ENCODE measurements at regions not wholly inside any gene's neighbourhood (a gene's known extent, or its start where the extent isn't known, plus 50 kb on each side); places are given as distances from the start of the nearest gene placed in this dataset.

GRCh38 chr3:27540231-27540630 is 56.0 kb upstream of the SLC4A7 start:
- Histone ChIP-seq H3K9ac (replicated peaks; ENCODE audit: extremely low read depth, insufficient read depth, low read length) (no peak overlapping the region), H3K27ac (ENCODE audit: insufficient read depth, low read depth, low read length) (no peak overlapping the region), H3K4me1 (ENCODE audit: control insufficient read depth, extremely low read depth, insufficient read depth, low read length) (peaks cover 22% of the 10 kb centered on the region), H3K79me2 (ENCODE audit: control insufficient read depth, insufficient read depth, low read length) (no peaks in the 10 kb centered on the region), H3K4me3 (replicated peaks in 1 of 3; ENCODE audit: insufficient read depth in 1 of 3, low read depth in 1 of 3, low read length in 3 of 3) (no peak overlapping the region), H2AFZ (ENCODE audit: low read depth, low read length) (no peak overlapping the region), H3K9me3 (replicated peaks; ENCODE audit: control insufficient read depth, insufficient read depth, low read length) (no peaks in the 10 kb centered on the region), H3K36me3 (ENCODE audit: control insufficient read depth in 2 of 2, extremely low read depth in 1 of 2, insufficient read depth in 2 of 2, low read length in 2 of 2) (no peaks in the 10 kb centered on the region), H3K9me1 (replicated peaks; ENCODE audit: control insufficient read depth, extremely low read depth, insufficient read depth, low read length) (no peaks in the 10 kb centered on the region), H3K27me3 (ENCODE audit: control insufficient read depth in 2 of 2, insufficient read depth in 2 of 2, low read length in 2 of 2) (no peaks in the 10 kb centered on the region), H4K20me1 (replicated peaks; ENCODE audit: control insufficient read depth, extremely low read depth, insufficient read depth, low read length) (no peaks in the 10 kb centered on the region), H3K4me2 (ENCODE audit: insufficient read depth, low read length) (no peak overlapping the region)
- CTCF ChIA-PET, result interaction anchor here (2.9 kb wide), 1 partner anchor 141 kb away, joined by 11 read pairs; no protein-coding TSS in a partner anchor
- intact Hi-C loops (cut with micrococcal nuclease) (no loop called here), dilution Hi-C loops (cut with MboI; ENCODE audit: extremely low pct_ligation_motif_present, low sequenced_read_pairs) (no loop called here)
- POLR2A ChIA-PET, result no interaction called here
- DNase-seq (ENCODE audit: low read depth, low spot score) (no peak), FAIRE-seq (no peak)
- no peak for TF ChIP-seq FOS (IDR thresholded peaks at IDR 0.05; ENCODE audit: borderline replicate concordance, insufficient read depth, low read length)
- BruUV-seq (replicated peaks), result no TSS peak

GRCh38 chr3:27536491-27536890 is 52.3 kb upstream of the SLC4A7 start:
- no peaks in the 10 kb centered on the region for H3K36me3 ChIP-seq (ENCODE audit: control insufficient read depth in 2 of 2, extremely low read depth in 1 of 2, insufficient read depth in 2 of 2, low read length in 2 of 2)
- no peak overlapping the region for H2AFZ ChIP-seq (ENCODE audit: low read depth, low read length)
- no peak overlapping the region for H3K9ac ChIP-seq (replicated peaks; ENCODE audit: extremely low read depth, insufficient read depth, low read length)
- no peak overlapping the region for H3K4me3 ChIP-seq (replicated peaks in 1 of 3; ENCODE audit: insufficient read depth in 1 of 3, low read depth in 1 of 3, low read length in 3 of 3)
- intact Hi-C loops (cut with micrococcal nuclease), result no loop called here
- no peak overlapping the region for H3K27ac ChIP-seq (ENCODE audit: insufficient read depth, low read depth, low read length)
- no peaks in the 10 kb centered on the region for H3K9me1 ChIP-seq (replicated peaks; ENCODE audit: control insufficient read depth, extremely low read depth, insufficient read depth, low read length)
- CTCF ChIA-PET, result interaction anchor here (1.0 to 2.2 kb wide), 4 partner anchors 19 to 145 kb away, joined by 3 to 18 read pairs (median 6); no protein-coding TSS in a partner anchor
- no peaks in the 10 kb centered on the region for H3K27me3 ChIP-seq (ENCODE audit: control insufficient read depth in 2 of 2, insufficient read depth in 2 of 2, low read length in 2 of 2)
- FAIRE-seq, result no peak
- dilution Hi-C loops (cut with MboI; ENCODE audit: extremely low pct_ligation_motif_present, low sequenced_read_pairs), result no loop called here
- H4K20me1 ChIP-seq (replicated peaks; ENCODE audit: control insufficient read depth, extremely low read depth, insufficient read depth, low read length), result no peaks in the 10 kb centered on the region
- H3K79me2 ChIP-seq (ENCODE audit: control insufficient read depth, insufficient read depth, low read length), result no peaks in the 10 kb centered on the region
- POLR2A ChIA-PET, result interaction anchor here (1.4 kb wide), 1 partner anchor 52 kb away, joined by 7 read pairs; the partner anchor contains the start of gene SLC4A7
- H3K4me2 ChIP-seq (ENCODE audit: insufficient read depth, low read length), result no peak overlapping the region
- BruUV-seq (replicated peaks), result no TSS peak
- DNase-seq (ENCODE audit: low read depth, low spot score), result no peak
- H3K4me1 ChIP-seq (ENCODE audit: control insufficient read depth, extremely low read depth, insufficient read depth, low read length), result peaks cover 34% of the 10 kb centered on the region
- no peak for TF ChIP-seq POLR2A (IDR thresholded peaks at IDR 0.05; ENCODE audit: low read depth, low read length)
- H3K9me3 ChIP-seq (replicated peaks; ENCODE audit: control insufficient read depth, insufficient read depth, low read length), result no peaks in the 10 kb centered on the region

All from endothelial cell of umbilical vein (primary cell).